ENCODE measurements at regions not wholly inside any gene's neighbourhood (a gene's known extent, or its start where the extent isn't known, plus 50 kb on each side); places are given as distances from the start of the nearest gene placed in this dataset.

GRCh38 chr6:145044641-145045246 lies 690.6 kb downstream of the EPM2A start:
- TF ChIP-seq POLR2A (IDR thresholded peaks at IDR 0.05) (no peak), CTCF (IDR thresholded peaks at IDR 0.05) (no peak)
- H3K27me3 ChIP-seq = no peaks in the 10 kb centered on the region
- H3K4me3 ChIP-seq = no peak overlapping the region
- no peaks in the 10 kb centered on the region for H3K36me3 ChIP-seq (ENCODE audit: low read depth, missing control alignments)
- 36 to 48% methylated on average over 3 of the region's 3 CpGs for WGBS, 2 donors
- H3K27ac ChIP-seq = no peak overlapping the region
- DNase-seq = no peak
- no peaks in the 10 kb centered on the region for H3K9me3 ChIP-seq
- no peaks in the 10 kb centered on the region for H3K4me1 ChIP-seq
- intact Hi-C loops (cut with DNase I; ENCODE audit: low total_unique reads) = no loop called here

DNA sequence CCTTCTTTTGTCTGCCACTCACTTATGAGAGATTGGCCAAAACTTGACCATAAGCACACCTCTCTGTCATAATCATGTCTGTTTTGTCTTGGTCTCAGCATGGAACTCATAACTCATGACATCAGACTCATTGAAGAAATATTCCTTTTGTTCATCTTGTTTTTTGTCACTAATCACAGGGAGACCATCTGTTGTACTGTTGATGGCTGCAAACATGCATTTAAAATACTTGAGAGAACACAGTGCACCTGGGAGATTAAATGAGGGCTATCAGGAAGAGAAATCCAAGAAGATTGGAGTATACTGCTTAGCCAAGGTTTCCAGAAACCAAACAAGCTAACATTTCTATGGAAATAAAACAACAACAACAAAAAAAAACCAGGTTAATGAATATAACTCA lies 689.7 kb downstream of the EPM2A start:
- Histone ChIP-seq H3K9me3 (no peaks in the 10 kb centered on the region), H3K4me3 (no peak overlapping the region), H3K36me3 (ENCODE audit: low read depth, missing control alignments) (no peaks in the 10 kb centered on the region), H3K27ac (no peak overlapping the region), H3K4me1 (no peaks in the 10 kb centered on the region), H3K27me3 (no peaks in the 10 kb centered on the region)
- no peak for DNase-seq
- TF ChIP-seq POLR2A (IDR thresholded peaks at IDR 0.05) = no peak
- no peak for TF ChIP-seq CTCF (IDR thresholded peaks at IDR 0.05)
- intact Hi-C loops (cut with DNase I; ENCODE audit: low total_unique reads) = no loop called here

GRCh38 chr6:145047891-145048290 lies 687.4 kb downstream of the EPM2A start:
- WGBS, 2 donors = 62 to 70% methylated on average over 4 of the region's 4 CpGs
- Histone ChIP-seq H3K27me3 (no peaks in the 10 kb centered on the region), H3K4me3 (no peak overlapping the region), H3K4me1 (no peaks in the 10 kb centered on the region), H3K9me3 (no peaks in the 10 kb centered on the region), H3K36me3 (ENCODE audit: low read depth, missing control alignments) (no peaks in the 10 kb centered on the region), H3K27ac (no peak overlapping the region)
- intact Hi-C loops (cut with DNase I; ENCODE audit: low total_unique reads) = no loop called here
- no peak for DNase-seq
- TF ChIP-seq CTCF (IDR thresholded peaks at IDR 0.05) = no peak
- TF ChIP-seq POLR2A (IDR thresholded peaks at IDR 0.05) = no peak

DNA sequence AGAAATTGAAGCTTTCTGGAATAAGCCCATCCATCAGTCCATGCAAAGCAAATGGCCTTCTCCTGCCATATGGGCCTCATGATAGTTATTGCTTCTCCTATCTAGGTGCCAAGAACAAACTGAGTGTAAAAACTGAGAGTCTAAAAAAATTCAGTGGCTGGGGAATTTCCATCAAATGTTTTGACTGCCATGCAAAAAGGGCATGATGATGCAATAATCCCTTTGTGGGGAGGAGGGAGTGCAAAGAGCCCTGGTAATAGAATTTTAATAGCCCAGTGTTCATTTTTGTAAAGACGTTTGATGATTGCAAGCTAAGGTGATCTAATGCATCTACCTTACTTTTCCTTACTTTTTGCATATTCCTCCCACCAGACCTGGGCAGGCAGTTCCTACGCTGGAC lies 683.7 kb downstream of the EPM2A start:
- intact Hi-C loops (cut with DNase I; ENCODE audit: low total_unique reads) = no loop called here
- no peaks in the 10 kb centered on the region for H3K27me3 ChIP-seq
- no peak overlapping the region for H3K27ac ChIP-seq
- 84 to 86% methylated on average over 2 of the region's 2 CpGs for WGBS, 2 donors
- DNase-seq = no peak
- no peaks in the 10 kb centered on the region for H3K9me3 ChIP-seq
- TF ChIP-seq CTCF (IDR thresholded peaks at IDR 0.05) (no peak), POLR2A (IDR thresholded peaks at IDR 0.05) (no peak)
- H3K4me1 ChIP-seq = no peaks in the 10 kb centered on the region
- no peaks in the 10 kb centered on the region for H3K36me3 ChIP-seq (ENCODE audit: low read depth, missing control alignments)
- H3K4me3 ChIP-seq = no peak overlapping the region

DNA sequence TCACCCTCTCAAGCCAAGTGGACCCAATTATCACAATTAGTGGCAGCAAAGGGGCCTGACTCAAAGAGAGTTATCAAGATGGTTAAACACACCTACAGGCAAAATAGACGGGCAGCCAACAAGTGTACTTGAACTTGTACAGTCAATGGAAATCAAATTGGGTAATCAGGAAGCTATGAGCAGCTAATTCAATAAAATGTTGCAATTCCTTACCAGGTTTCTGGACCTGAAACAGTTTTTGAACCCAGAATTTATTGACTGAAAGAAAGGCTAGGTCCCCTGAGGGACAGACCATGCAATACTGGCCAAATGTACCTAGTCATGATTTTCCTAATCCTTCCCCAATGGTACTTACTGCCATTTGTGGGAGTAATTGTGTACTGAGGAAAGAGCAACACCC lies 679.8 kb downstream of the EPM2A start:
- Histone ChIP-seq H3K36me3 (ENCODE audit: low read depth, missing control alignments) (no peaks in the 10 kb centered on the region), H3K4me1 (no peaks in the 10 kb centered on the region), H3K27me3 (no peaks in the 10 kb centered on the region), H3K4me3 (no peak overlapping the region), H3K27ac (no peak overlapping the region), H3K9me3 (no peaks in the 10 kb centered on the region)
- intact Hi-C loops (cut with DNase I; ENCODE audit: low total_unique reads) = no loop called here
- DNase-seq = no peak
- 90 to 93% methylated on average over 1 of the region's 1 CpG for WGBS, 2 donors
- TF ChIP-seq POLR2A (IDR thresholded peaks at IDR 0.05) = no peak
- no peak for TF ChIP-seq CTCF (IDR thresholded peaks at IDR 0.05)
